NCI-H1417 (cell line): ENCODE measurements at regions not wholly inside any gene's neighbourhood (a gene's known extent, or its start where the extent isn't known, plus 50 kb on each side); places are given as distances from the start of the nearest gene placed in this dataset.

ENCODE experiments used
- DNase-seq, 3 experiments: peaks; one replicate each; lab custom pipeline; 2025; lab: John Stamatoyannopoulos, UW

- DNase-seq = no peak
Measured at GRCh38 chr21:38888991-38889561, 83.3 kb downstream of the ETS2 start.

GRCh38 chr21:38887749-38888148, 82.0 kb downstream of the ETS2 start:
- DNase-seq = no peak

- peak in 1 of 3 experiments; percentile 14 for DNase-seq
Measured at GRCh38 chr21:38887062-38887686, 81.4 kb downstream of the ETS2 start.

- DNase-seq = no peak
Measured at GRCh38 chr21:38885909-38886308, 80.2 kb downstream of the ETS2 start.

GRCh38 chr21:38884440-38884839, 78.7 kb downstream of the ETS2 start:
- DNase-seq = no peak

- no peak for DNase-seq
Measured at GRCh38 chr21:38883142-38883541, 77.4 kb downstream of the ETS2 start.

- no peak for DNase-seq
Measured at GRCh38 chr21:38881131-38881530, 75.4 kb downstream of the ETS2 start.

GRCh38 chr21:38880577-38880966, 74.8 kb downstream of the ETS2 start:
- DNase-seq = no peak

GRCh38 chr21:38879912-38880576, 74.3 kb downstream of the ETS2 start:
- DNase-seq = peak in 1 of 3 experiments; percentile 18

GRCh38 chr21:38878379-38879179, 72.8 kb downstream of the ETS2 start:
- DNase-seq = no peak

- DNase-seq = peak in 1 of 3 experiments; percentile 15
Measured at GRCh38 chr21:38875694-38876492, 70.2 kb downstream of the ETS2 start.
